ENCODE measurements at regions not wholly inside any gene's neighbourhood (a gene's known extent, or its start where the extent isn't known, plus 50 kb on each side); places are given as distances from the start of the nearest gene placed in this dataset.

- TF ChIP-seq RFX5 (IDR thresholded peaks at IDR 0.05; ENCODE audit: low read depth, low read length) (no peak), TARDBP (IDR thresholded peaks at IDR 0.05; ENCODE audit: borderline replicate concordance) (no peak), CBFB (IDR thresholded peaks at IDR 0.05; ENCODE audit: low read depth) (no peak), CTCF (IDR thresholded peaks at IDR 0.05 in 2 of 3, conservative IDR thresholded peaks at IDR 0.05 in 1 of 3; ENCODE audit: control insufficient read depth in 2 of 3, extremely low read depth in 1 of 3, insufficient read depth in 1 of 3, low read depth in 3 of 3, low read length in 3 of 3) (no peak), FOXK2 (IDR thresholded peaks at IDR 0.05) (no peak), EZH2 (IDR thresholded peaks at IDR 0.05; ENCODE audit: borderline replicate concordance, control insufficient read depth, low read depth, low read length) (no peak), TAF1 (IDR thresholded peaks at IDR 0.05; ENCODE audit: borderline replicate concordance, low read depth, low read length) (no peak), HCFC1 (IDR thresholded peaks at IDR 0.05; ENCODE audit: low read length) (no peak), TBL1XR1 (IDR thresholded peaks at IDR 0.05; ENCODE audit: low read depth, low read length) (no peak), NR2C2 (IDR thresholded peaks at IDR 0.05; ENCODE audit: borderline replicate concordance, control insufficient read depth, insufficient read length, low read depth) (no peak)
Observed at GRCh38 chr13:20306039-20306438, 73.9 kb upstream of the GJB6 start.
